ENCODE measurements at regions not wholly inside any gene's neighbourhood (a gene's known extent, or its start where the extent isn't known, plus 50 kb on each side); places are given as distances from the start of the nearest gene placed in this dataset.

DNA sequence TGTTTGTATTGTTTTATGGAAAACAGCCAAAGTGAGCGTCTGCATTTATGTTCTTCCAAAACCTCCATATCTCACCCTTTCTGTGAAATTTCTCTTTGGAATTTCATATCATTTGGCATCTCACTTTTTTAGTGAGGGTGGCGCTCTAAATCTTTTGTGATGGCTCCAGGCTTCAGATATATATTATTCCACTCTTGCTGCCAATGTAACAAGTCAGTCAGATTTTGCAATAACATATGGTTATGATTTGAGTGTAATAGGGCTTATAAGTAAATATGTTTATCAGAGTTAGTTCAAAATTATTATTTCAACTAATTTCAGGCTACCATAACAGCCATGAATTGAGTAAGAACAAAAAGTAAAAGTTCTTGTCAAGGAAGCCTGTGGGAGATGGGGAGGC lies 314.7 kb downstream of the PDGFC start:
- TF ChIP-seq CTCF (IDR thresholded peaks at IDR 0.05 in 4 of 5, conservative IDR thresholded peaks at IDR 0.05 in 1 of 5) (no peak), POLR2A (IDR thresholded peaks at IDR 0.05) (no peak)

Measured in gastrocnemius medialis (tissue), 4 donors.